GM23338 (cell line): ENCODE measurements at regions not wholly inside any gene's neighbourhood (a gene's known extent, or its start where the extent isn't known, plus 50 kb on each side); places are given as distances from the start of the nearest gene placed in this dataset.

Experiments
- ATAC-seq: fragments of 200-7000 bp; cut with Tn5 transposase; 3 replicates; pipeline ENCODE4 v1.9.1; 2020
- DNase-seq: peaks from one replicate; pipeline ENCODE4 v3.0.0-alpha.2; 2015; ENCODE audit warnings: low spot score
- H2AFZ ChIP-seq: fragments of 200-600 bp; sonication (generic); 2 replicates; pipeline ENCODE4 v1.8.0; 2016; ENCODE audit warnings: antibody characterized with exemption, mild to moderate bottlenecking, moderate library complexity
- H3F3A ChIP-seq: fragments of 200-600 bp; sonication (generic); replicated peaks from 2 replicates; pipeline ENCODE4 v1.8.0; 2017; ENCODE audit warnings: antibody characterized with exemption, mixed run types, low read depth
- H3K27ac ChIP-seq: fragments of 200-600 bp; sonication (generic); 2 replicates; pipeline ENCODE4 v1.6.1; 2016; ENCODE audit warnings: low read depth
- H3K27me3 ChIP-seq: fragments of 200-600 bp; sonication (generic); 2 replicates; pipeline ENCODE4 v1.8.0; 2016; ENCODE audit warnings: mild to moderate bottlenecking, mixed run types, moderate library complexity; ENCODE audit not compliant: insufficient read depth
- H3K36me3 ChIP-seq: fragments of 200-600 bp; sonication (generic); 2 replicates; pipeline ENCODE4 v1.8.0; 2016; ENCODE audit warnings: mild to moderate bottlenecking; ENCODE audit not compliant: insufficient read depth
- H3K4me1 ChIP-seq: fragments of 200-600 bp; sonication (generic); 2 replicates; pipeline ENCODE4 v1.8.0; 2016; ENCODE audit warnings: mild to moderate bottlenecking, moderate library complexity; ENCODE audit not compliant: insufficient read depth
- H3K4me2 ChIP-seq: fragments of 200-600 bp; sonication (generic); 2 replicates; pipeline ENCODE4 v1.7.1; 2017; ENCODE audit warnings: mixed run types
- H3K4me3 ChIP-seq: fragments of 200-600 bp; sonication (generic); 2 replicates; pipeline ENCODE4 v1.6.1; 2016; ENCODE audit warnings: mixed run types
- H3K79me2 ChIP-seq: fragments of 200-600 bp; sonication (generic); replicated peaks from 2 replicates; pipeline ENCODE4 v1.8.0; 2017; ENCODE audit warnings: mild to moderate bottlenecking; ENCODE audit not compliant: insufficient read depth
- H3K9me2 ChIP-seq: fragments of 200-600 bp; sonication (generic); 2 replicates; pipeline ENCODE4 v1.8.0; 2017; ENCODE audit not compliant: insufficient read depth
- H4K20me1 ChIP-seq: fragments of 200-600 bp; sonication (generic); replicated peaks from 2 replicates; pipeline ENCODE4 v1.8.0; 2017; ENCODE audit warnings: mild to moderate bottlenecking; ENCODE audit not compliant: insufficient read depth
- H3K27ac Mint-ChIP-seq: 2 replicates; pipeline ENCODE4 v1.8.0; 2020; ENCODE audit warnings: inconsistent platforms, mild to moderate bottlenecking, moderate library complexity, mixed read lengths
- H3K27me3 Mint-ChIP-seq: 3 replicates; pipeline ENCODE4 v1.8.0; 2022; ENCODE audit warnings: low read depth, mild to moderate bottlenecking, moderate library complexity, mixed read lengths, inconsistent platforms; ENCODE audit not compliant: insufficient read depth, poor library complexity
- H3K36me3 Mint-ChIP-seq: 3 replicates; pipeline ENCODE4 v1.8.0; 2021; ENCODE audit warnings: low read depth, mild to moderate bottlenecking, inconsistent platforms, moderate library complexity, mixed read lengths
- H3K4me1 Mint-ChIP-seq: 3 replicates; pipeline ENCODE4 v1.8.0; 2020; ENCODE audit warnings: mild to moderate bottlenecking, inconsistent platforms, mixed read lengths
- H3K4me3 Mint-ChIP-seq: 3 replicates; pipeline ENCODE4 v1.8.0; 2021; ENCODE audit warnings: moderate library complexity, mild to moderate bottlenecking, inconsistent platforms, mixed read lengths
- H3K9me3 Mint-ChIP-seq: 3 replicates; pipeline ENCODE4 v1.8.0; 2020; ENCODE audit warnings: moderate library complexity, mild to moderate bottlenecking, inconsistent platforms, mixed read lengths
- CREB1 ChIP-seq: fragments of 250-450 bp; sonication (Bioruptor Pico); IDR thresholded peaks from 2 replicates; pipeline ENCODE4 v1.5.0; 2020; ENCODE audit warnings: low read depth, mild to moderate bottlenecking, moderate library complexity
- ETS1 ChIP-seq: IDR thresholded peaks from 2 replicates; pipeline ENCODE4 v1.6.1; 2016; ENCODE audit warnings: antibody characterized with exemption
- EZH2 ChIP-seq: fragments of 200-600 bp; sonication (generic); IDR thresholded peaks from one replicate; pipeline ENCODE4 v1.8.0; 2017; ENCODE audit warnings: antibody characterized with exemption, mild to moderate bottlenecking, low read depth; ENCODE audit not compliant: unreplicated experiment
- EZH2phosphoT487 ChIP-seq: fragments of 200-600 bp; sonication (generic); IDR thresholded peaks from one replicate; pipeline ENCODE4 v1.8.1; 2018; ENCODE audit warnings: antibody characterized with exemption; ENCODE audit not compliant: unreplicated experiment
- JUNB ChIP-seq: IDR thresholded peaks from one replicate; pipeline ENCODE4 v1.6.1; 2016; ENCODE audit warnings: antibody characterized with exemption; ENCODE audit not compliant: unreplicated experiment
- NANOG ChIP-seq: IDR thresholded peaks from 2 replicates; pipeline ENCODE4 v1.6.1; 2016; ENCODE audit warnings: antibody characterized with exemption, borderline replicate concordance
- POLR2AphosphoS5 ChIP-seq: IDR thresholded peaks from 2 replicates; pipeline ENCODE4 v1.6.1; 2016; ENCODE audit warnings: antibody characterized with exemption, low read depth
- STAT1 ChIP-seq: IDR thresholded peaks from one replicate; pipeline ENCODE4 v1.6.1; 2016; ENCODE audit warnings: antibody characterized with exemption; ENCODE audit not compliant: unreplicated experiment
- ZNF114 ChIP-seq: fragments of 250-450 bp; sonication (Bioruptor Pico); IDR thresholded peaks from 2 replicates; pipeline ENCODE4 v1.5.0; 2020; ENCODE audit warnings: mild to moderate bottlenecking, moderate library complexity
- ZNF331 ChIP-seq: fragments of 250-450 bp; sonication (Bioruptor Pico); IDR thresholded peaks from 2 replicates; pipeline ENCODE4 v1.5.0; 2020; ENCODE audit warnings: low read depth, mild to moderate bottlenecking, moderate library complexity
- ZNF462 ChIP-seq: fragments of 250-450 bp; sonication (Bioruptor Pico); IDR thresholded peaks from 2 replicates; pipeline ENCODE4 v1.5.0; 2020; ENCODE audit warnings: mild to moderate bottlenecking, moderate library complexity
- TF ChIP-seq, protein P1 (sequence below): IDR thresholded peaks from one replicate; pipeline ENCODE4 v1.6.1; 2018; ENCODE audit warnings: antibody characterized with exemption; ENCODE audit not compliant: unreplicated experiment

DNA sequence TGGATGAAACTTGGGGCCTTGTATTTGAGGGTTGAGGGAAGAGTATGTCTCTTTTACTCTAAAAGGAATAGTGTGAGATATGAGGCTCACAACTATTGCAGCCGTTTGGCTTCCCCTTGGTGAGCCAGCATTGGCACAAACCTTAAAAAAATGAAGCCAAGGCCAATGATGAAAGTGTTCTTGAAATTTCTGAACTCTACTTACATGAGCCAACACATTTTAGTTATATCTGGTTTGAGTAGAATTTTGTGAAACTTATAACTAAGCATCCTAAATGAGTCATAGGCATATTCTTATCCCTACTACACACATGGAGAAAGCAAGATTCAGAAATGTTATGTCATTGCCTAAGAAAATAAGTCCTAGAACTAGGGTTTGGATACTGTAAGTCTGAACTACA is 55.3 kb upstream of the ACSS3 start:
- Mint-ChIP-seq H3K27me3 (no peaks in the 10 kb centered on the region), H3K27ac (no peak overlapping the region), H3K4me3 (no peak overlapping the region), H3K4me1 (no peaks in the 10 kb centered on the region), H3K9me3 (no peaks in the 10 kb centered on the region), H3K36me3 (no peaks in the 10 kb centered on the region)
- DNase-seq (no peak), ATAC-seq (no peak)
- Histone ChIP-seq H3K27me3 (no peaks in the 10 kb centered on the region), H3F3A (no peaks in the 10 kb centered on the region), H3K4me1 (no peaks in the 10 kb centered on the region), H3K27ac (no peak overlapping the region), H3K36me3 (no peaks in the 10 kb centered on the region), H3K9me2 (no peaks in the 10 kb centered on the region), H2AFZ (no peak overlapping the region), H3K79me2 (no peaks in the 10 kb centered on the region), H3K4me2 (no peak overlapping the region), H3K4me3 (no peak overlapping the region), H4K20me1 (no peaks in the 10 kb centered on the region)
- no peak for TF ChIP-seq ZNF331
- TF ChIP-seq CREB1 (CRISPR knock-in tag), result no peak
- no peak for TF ChIP-seq EZH2
- no peak for TF ChIP-seq ZNF462 (CRISPR knock-in tag)
- TF ChIP-seq, protein P1, sequence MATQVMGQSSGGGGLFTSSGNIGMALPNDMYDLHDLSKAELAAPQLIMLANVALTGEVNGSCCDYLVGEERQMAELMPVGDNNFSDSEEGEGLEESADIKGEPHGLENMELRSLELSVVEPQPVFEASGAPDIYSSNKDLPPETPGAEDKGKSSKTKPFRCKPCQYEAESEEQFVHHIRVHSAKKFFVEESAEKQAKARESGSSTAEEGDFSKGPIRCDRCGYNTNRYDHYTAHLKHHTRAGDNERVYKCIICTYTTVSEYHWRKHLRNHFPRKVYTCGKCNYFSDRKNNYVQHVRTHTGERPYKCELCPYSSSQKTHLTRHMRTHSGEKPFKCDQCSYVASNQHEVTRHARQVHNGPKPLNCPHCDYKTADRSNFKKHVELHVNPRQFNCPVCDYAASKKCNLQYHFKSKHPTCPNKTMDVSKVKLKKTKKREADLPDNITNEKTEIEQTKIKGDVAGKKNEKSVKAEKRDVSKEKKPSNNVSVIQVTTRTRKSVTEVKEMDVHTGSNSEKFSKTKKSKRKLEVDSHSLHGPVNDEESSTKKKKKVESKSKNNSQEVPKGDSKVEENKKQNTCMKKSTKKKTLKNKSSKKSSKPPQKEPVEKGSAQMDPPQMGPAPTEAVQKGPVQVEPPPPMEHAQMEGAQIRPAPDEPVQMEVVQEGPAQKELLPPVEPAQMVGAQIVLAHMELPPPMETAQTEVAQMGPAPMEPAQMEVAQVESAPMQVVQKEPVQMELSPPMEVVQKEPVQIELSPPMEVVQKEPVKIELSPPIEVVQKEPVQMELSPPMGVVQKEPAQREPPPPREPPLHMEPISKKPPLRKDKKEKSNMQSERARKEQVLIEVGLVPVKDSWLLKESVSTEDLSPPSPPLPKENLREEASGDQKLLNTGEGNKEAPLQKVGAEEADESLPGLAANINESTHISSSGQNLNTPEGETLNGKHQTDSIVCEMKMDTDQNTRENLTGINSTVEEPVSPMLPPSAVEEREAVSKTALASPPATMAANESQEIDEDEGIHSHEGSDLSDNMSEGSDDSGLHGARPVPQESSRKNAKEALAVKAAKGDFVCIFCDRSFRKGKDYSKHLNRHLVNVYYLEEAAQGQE, result no peak
- TF ChIP-seq EZH2phosphoT487, result no peak
- no peak for TF ChIP-seq POLR2AphosphoS5
- no peak for TF ChIP-seq ZNF114
- no peak for TF ChIP-seq NANOG
- TF ChIP-seq ETS1, result no peak
- no peak for TF ChIP-seq JUNB
- TF ChIP-seq STAT1, result no peak
